Activated naive CD8-positive, alpha-beta T cell treated with anti-CD3 and anti-CD28 coated beads, Interleukin-2, amount 50 U/mL, for 24 hours (primary cell): ENCODE measurements at regions not wholly inside any gene's neighbourhood (a gene's known extent, or its start where the extent isn't known, plus 50 kb on each side); places are given as distances from the start of the nearest gene placed in this dataset.

Experiments used
- ATAC-seq: fragments of 150-1000 bp; cut with Tn5 transposase; one replicate; pipeline ENCODE4 v1.10.0; 2021
- DNase-seq: peaks from one replicate; pipeline ENCODE4 v3.0.0; 2021
- H3K27ac Mint-ChIP-seq: one replicate; pipeline ENCODE4 v1.8.0; 2021; ENCODE audit warnings: mild to moderate bottlenecking, mixed read lengths
- H3K27me3 Mint-ChIP-seq: one replicate; pipeline ENCODE4 v1.8.0; 2021; ENCODE audit warnings: mixed read lengths
- H3K36me3 Mint-ChIP-seq: one replicate; pipeline ENCODE4 v1.8.0; 2021; ENCODE audit warnings: low read depth, mixed read lengths
- H3K4me1 Mint-ChIP-seq: one replicate; pipeline ENCODE4 v1.8.0; 2021; ENCODE audit warnings: mixed read lengths
- H3K4me3 Mint-ChIP-seq: one replicate; pipeline ENCODE4 v1.8.0; 2021; ENCODE audit warnings: mild to moderate bottlenecking, moderate library complexity, mixed read lengths
- H3K9me3 Mint-ChIP-seq: one replicate; pipeline ENCODE4 v1.8.0; 2021; ENCODE audit warnings: mixed read lengths

DNA sequence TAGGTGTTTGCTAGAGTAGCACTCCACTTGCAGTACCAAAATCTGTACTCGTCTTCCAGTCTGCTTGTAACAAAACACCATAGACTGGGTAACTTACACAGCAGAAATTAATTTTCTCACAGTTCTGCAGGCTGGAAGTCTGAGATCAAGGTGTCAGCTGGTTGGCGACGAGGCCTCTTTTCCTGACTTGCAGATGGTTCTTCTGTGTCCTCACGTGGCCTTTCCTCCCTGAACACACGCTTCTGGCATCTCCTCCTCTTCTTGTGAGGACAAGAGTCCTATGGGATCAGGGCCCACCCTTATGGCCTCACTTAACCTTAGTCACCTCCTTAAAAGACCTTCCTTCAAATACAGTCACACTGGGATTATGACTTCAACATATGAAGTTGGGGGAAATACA, 493.5 kb upstream of the MYT1L start:
- peaks cover 11% of the 10 kb centered on the region for H3K9me3 Mint-ChIP-seq
- H3K4me3 Mint-ChIP-seq = no peak overlapping the region
- ATAC-seq = no peak
- DNase-seq = no peak
- H3K27me3 Mint-ChIP-seq = peaks cover 4% of the 10 kb centered on the region
- H3K27ac Mint-ChIP-seq = no peak overlapping the region
- H3K36me3 Mint-ChIP-seq = no peaks in the 10 kb centered on the region
- H3K4me1 Mint-ChIP-seq = no peaks in the 10 kb centered on the region

DNA sequence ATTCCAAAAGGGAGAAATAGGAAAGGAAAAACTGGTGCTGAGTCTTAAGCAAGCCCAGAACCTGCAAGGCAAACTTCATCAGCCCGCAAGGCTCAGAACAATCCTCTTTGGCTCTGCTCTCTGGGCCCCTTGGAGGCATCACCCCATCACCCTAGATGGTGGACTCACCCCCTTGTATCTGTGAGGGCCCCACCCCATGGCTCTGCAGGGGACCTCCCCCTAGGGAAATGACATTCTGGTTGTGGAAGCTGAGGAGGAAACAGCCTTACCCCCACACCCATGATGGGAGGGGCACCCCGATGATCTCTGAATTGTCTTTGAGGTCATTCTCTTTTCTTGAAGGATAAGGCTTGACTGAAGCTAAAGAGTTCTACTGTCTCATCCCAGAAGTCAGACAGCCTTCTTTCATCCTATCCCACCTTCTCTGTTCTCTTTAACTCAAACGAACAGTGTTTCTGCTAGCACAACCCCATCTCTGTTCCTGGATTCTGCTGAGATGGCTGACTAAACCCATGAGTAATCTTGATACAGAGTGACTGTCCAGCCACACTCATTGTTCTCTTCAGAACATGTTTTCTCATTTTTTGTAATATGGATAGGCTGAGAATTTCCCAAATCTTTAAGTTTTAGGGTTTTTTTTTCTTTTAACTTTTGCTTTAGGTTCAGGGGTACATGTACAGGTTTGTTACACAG, 492.1 kb upstream of the MYT1L start:
- Mint-ChIP-seq H3K27me3 (peaks cover 9% of the 10 kb centered on the region), H3K4me1 (no peaks in the 10 kb centered on the region), H3K9me3 (peaks cover 11% of the 10 kb centered on the region), H3K27ac (no peak overlapping the region), H3K4me3 (no peak overlapping the region), H3K36me3 (no peaks in the 10 kb centered on the region)
- ATAC-seq (no peak), DNase-seq (no peak)

DNA sequence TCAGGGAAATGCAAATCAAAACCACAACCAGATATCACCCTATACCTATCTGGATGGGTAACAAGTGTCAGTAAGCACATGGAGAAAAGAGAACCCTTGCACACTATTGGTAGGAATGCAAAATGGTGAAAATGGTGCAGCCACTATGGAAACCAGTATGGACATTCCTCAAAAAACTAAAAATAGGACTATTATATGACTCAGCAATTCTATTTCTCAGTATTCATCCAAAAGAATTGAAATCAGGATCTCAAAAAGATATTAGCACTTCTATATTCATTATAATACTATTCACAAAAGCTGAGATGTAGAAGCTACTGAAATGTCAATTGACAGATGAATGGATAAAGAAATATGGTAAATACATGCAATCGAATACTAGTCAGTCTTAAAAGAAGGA, 491.1 kb upstream of the MYT1L start:
- DNase-seq (no peak), ATAC-seq (no peak)
- no peak overlapping the region for H3K27ac Mint-ChIP-seq
- H3K9me3 Mint-ChIP-seq = peaks cover 11% of the 10 kb centered on the region
- peaks cover 9% of the 10 kb centered on the region for H3K27me3 Mint-ChIP-seq
- no peaks in the 10 kb centered on the region for H3K36me3 Mint-ChIP-seq
- no peak overlapping the region for H3K4me3 Mint-ChIP-seq
- no peaks in the 10 kb centered on the region for H3K4me1 Mint-ChIP-seq

DNA sequence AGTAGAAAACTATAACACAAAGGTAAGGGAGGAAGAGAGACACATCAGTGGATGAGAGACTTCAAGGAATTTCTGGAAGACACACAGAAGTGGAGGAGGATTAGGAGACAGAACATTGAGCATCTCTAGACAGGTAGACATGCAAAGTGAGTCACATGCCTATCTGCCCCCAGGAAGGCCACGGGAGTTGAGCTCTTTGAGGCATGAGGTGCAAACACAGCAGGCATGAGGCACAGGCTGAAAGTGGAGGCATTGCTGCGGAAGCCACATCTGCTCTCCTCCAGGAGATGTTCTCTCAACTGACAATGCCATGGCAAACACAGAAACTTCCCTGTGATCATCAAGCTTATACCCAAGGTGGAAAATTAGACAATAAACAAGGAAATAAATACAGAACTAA, 481.6 kb upstream of the MYT1L start:
- peaks cover 3% of the 10 kb centered on the region for H3K27me3 Mint-ChIP-seq
- ATAC-seq (no peak), DNase-seq (no peak)
- H3K9me3 Mint-ChIP-seq = peaks cover 21% of the 10 kb centered on the region
- no peak overlapping the region for H3K27ac Mint-ChIP-seq
- H3K36me3 Mint-ChIP-seq = peaks cover 1% of the 10 kb centered on the region
- no peak overlapping the region for H3K4me3 Mint-ChIP-seq
- H3K4me1 Mint-ChIP-seq = no peaks in the 10 kb centered on the region

DNA sequence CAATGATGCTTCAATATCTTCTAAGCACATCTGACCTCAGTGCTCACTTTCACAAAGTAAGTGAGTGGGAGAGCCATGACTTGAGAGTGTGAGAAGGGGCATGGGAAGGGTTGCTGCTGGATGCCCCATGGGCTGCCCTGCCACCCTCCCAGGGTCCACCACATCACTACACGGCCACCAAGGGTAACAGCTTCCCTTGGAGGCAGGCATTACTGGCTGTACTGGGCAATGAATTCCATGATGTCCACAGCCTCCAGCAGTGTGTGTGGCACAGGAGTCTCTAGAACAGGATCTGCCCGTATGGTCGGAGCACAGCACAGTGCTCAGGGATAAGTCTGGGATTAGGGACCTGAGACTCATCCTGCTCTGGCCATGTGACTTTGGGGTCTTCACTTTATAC, 481.0 kb upstream of the MYT1L start:
- Mint-ChIP-seq H3K36me3 (peaks cover 1% of the 10 kb centered on the region), H3K4me1 (no peaks in the 10 kb centered on the region), H3K9me3 (peaks cover 21% of the 10 kb centered on the region), H3K27ac (no peak overlapping the region), H3K27me3 (peaks cover 3% of the 10 kb centered on the region), H3K4me3 (no peak overlapping the region)
- DNase-seq (no peak), ATAC-seq (no peak)

DNA sequence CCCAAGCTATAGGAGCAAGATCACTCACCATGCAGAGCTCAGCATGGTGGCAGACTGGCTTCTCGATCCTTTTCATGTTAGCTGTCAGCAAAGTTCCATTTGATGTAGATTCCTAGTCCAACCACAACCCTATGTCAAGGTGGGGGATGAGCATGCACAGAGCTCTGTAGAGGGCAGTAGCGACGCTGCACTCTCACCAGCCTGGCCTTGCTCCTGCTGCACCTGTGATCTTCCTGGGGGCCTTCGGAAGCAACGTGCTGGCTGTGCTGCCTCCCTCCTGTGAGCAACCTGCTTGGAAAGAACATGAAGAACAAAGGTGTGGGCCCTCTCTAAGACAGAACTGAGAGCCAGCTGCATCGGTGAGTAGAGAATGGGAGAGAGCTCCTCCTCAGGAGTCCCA, 479.4 kb upstream of the MYT1L start:
- peaks cover 3% of the 10 kb centered on the region for H3K27me3 Mint-ChIP-seq
- ATAC-seq (no peak), DNase-seq (no peak)
- H3K4me3 Mint-ChIP-seq = no peak overlapping the region
- peaks cover 1% of the 10 kb centered on the region for H3K36me3 Mint-ChIP-seq
- H3K9me3 Mint-ChIP-seq = peaks cover 21% of the 10 kb centered on the region
- H3K27ac Mint-ChIP-seq = no peak overlapping the region
- H3K4me1 Mint-ChIP-seq = no peaks in the 10 kb centered on the region

DNA sequence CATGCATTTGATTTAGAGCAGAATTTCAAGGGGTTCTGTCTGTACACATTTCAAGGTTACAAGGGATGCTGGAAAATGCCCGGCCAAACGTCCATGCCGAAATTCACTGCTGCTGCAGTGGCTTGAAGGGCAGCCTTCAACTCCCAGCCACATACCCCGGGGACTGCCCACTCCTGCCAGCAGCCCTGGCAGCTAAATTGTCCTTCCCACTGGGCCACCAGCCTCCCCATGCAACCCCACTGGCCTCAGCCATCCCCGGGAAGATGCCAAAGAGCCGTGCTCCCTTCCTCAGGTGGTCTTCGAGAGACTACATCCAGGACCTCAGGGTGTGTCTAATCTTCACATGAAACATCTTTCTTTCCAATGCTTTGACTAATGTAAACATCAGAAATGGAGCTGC, 478.7 kb upstream of the MYT1L start:
- peaks cover 1% of the 10 kb centered on the region for H3K36me3 Mint-ChIP-seq
- H3K4me3 Mint-ChIP-seq = no peak overlapping the region
- peaks cover 18% of the 10 kb centered on the region for H3K9me3 Mint-ChIP-seq
- H3K27me3 Mint-ChIP-seq = peaks cover 3% of the 10 kb centered on the region
- H3K27ac Mint-ChIP-seq = no peak overlapping the region
- ATAC-seq (no peak), DNase-seq (no peak)
- no peaks in the 10 kb centered on the region for H3K4me1 Mint-ChIP-seq

DNA sequence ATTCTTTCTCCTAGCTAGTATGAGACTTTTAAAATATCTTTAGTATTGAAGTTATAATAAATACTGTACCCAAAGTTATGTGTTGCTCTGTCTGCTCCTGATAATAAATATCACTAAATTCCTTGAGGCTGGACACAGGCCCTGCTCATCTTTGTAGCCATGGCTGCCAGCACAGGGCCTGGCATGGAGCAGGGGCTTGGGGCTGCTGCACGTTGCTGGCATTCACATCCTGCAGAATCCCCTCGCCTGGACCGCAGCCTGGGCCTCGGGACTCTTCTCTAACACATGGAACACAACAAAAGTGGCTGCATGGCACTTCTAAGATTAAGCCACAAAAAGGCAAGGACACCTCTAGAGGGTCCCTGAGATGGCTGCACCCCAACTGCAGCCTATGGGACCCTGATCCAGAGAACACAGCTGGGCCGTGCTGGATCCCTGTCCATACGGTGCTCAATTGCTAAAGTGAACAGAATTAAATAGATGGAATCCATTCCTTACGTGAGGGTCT, 477.5 kb upstream of the MYT1L start:
- H3K36me3 Mint-ChIP-seq = peaks cover 1% of the 10 kb centered on the region
- no peak overlapping the region for H3K27ac Mint-ChIP-seq
- DNase-seq (no peak), ATAC-seq (no peak)
- peaks cover 7% of the 10 kb centered on the region for H3K9me3 Mint-ChIP-seq
- no peaks in the 10 kb centered on the region for H3K4me1 Mint-ChIP-seq
- H3K27me3 Mint-ChIP-seq = peaks cover 3% of the 10 kb centered on the region
- H3K4me3 Mint-ChIP-seq = no peak overlapping the region

DNA sequence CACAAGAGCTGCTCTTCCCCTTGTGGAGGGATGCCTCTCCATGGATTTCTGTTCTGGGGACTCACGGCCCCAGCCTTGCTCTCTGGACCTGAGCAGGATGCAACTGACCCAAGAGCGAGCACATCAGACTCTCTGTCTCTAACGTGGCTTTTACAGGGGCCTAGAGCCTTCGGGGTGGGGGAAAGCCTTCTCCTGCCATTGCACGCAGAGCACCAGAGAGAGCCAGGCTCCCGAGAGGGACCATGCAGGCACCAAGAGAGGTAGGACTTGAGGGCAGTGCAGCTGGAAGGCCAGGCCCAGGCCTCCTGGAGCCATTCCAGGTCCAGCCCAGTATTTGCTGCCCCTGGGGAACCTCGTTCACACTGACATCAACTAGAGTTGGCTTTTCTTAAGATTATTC, 475.6 kb upstream of the MYT1L start:
- no peaks in the 10 kb centered on the region for H3K27me3 Mint-ChIP-seq
- no peaks in the 10 kb centered on the region for H3K36me3 Mint-ChIP-seq
- no peak for DNase-seq
- no peak overlapping the region for H3K27ac Mint-ChIP-seq
- peaks cover 5% of the 10 kb centered on the region for H3K9me3 Mint-ChIP-seq
- no peaks in the 10 kb centered on the region for H3K4me1 Mint-ChIP-seq
- ATAC-seq = no peak
- H3K4me3 Mint-ChIP-seq = no peak overlapping the region

DNA sequence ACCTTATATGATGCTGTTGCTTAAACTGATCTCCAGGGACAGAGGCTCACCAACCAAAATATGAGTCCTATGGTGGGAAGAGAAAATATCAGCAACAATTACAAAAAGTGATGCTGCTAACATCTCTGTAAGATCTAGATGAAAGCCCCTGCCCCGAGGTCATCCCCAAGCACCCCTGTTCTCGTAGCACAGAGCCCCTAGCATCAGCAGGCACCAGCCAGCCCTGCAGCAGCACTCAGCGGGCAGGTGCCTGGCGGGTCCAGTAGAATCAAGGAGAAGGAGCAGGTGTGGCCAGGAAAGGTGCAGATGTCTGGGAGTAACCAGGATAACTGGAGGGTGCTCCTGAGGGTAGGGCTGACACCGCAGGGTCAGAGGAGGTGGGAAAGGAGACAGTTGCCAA, 474.2 kb upstream of the MYT1L start:
- ATAC-seq (no peak), DNase-seq (no peak)
- Mint-ChIP-seq H3K27ac (no peak overlapping the region), H3K27me3 (no peaks in the 10 kb centered on the region), H3K36me3 (no peaks in the 10 kb centered on the region), H3K4me1 (no peaks in the 10 kb centered on the region), H3K4me3 (no peak overlapping the region), H3K9me3 (peaks cover 5% of the 10 kb centered on the region)

DNA sequence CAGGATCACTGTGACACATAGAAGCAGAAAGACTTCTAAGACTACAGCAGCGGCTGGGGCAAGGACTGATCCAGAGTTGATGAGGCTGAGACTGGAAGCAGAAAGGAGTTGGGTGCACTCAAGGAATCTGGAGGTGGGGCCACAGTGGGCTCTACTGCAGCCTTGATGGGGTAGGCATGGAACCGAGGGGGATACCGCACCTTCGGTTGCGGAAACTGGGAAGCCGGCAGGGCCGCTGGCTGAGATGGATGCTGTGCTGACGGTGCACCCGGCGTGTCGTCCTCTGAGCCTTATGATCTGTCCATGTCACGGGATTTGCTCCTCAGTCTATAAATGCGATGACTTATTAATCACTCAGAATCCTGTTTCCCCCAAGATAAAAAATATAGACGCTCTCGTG, 473.5 kb upstream of the MYT1L start:
- Mint-ChIP-seq H3K9me3 (peaks cover 5% of the 10 kb centered on the region), H3K27ac (no peak overlapping the region), H3K4me3 (no peak overlapping the region), H3K36me3 (no peaks in the 10 kb centered on the region), H3K4me1 (no peaks in the 10 kb centered on the region), H3K27me3 (no peaks in the 10 kb centered on the region)
- DNase-seq (no peak), ATAC-seq (no peak)

DNA sequence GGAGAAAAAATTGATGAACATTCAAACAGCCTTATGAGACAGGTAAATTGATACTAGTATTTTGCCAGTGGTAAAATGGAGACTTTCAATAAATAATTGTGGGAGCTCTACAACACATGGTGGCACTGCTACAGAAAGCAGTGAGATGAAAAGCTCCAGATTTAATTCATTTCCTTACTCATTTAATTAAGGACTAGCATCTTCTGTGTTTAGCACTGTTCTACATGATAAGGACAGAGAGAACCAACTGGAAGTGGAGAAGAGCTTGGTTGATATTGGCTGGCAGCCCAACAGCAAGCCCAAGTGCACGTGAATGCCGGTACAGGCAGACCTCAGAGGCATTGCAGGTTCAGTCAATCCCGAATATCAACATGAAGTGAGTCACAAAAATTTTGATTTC, 470.4 kb upstream of the MYT1L start:
- Mint-ChIP-seq H3K9me3 (peaks cover 5% of the 10 kb centered on the region), H3K27ac (no peak overlapping the region), H3K36me3 (no peaks in the 10 kb centered on the region), H3K4me1 (no peaks in the 10 kb centered on the region), H3K27me3 (no peaks in the 10 kb centered on the region), H3K4me3 (no peak overlapping the region)
- ATAC-seq (no peak), DNase-seq (no peak)

DNA sequence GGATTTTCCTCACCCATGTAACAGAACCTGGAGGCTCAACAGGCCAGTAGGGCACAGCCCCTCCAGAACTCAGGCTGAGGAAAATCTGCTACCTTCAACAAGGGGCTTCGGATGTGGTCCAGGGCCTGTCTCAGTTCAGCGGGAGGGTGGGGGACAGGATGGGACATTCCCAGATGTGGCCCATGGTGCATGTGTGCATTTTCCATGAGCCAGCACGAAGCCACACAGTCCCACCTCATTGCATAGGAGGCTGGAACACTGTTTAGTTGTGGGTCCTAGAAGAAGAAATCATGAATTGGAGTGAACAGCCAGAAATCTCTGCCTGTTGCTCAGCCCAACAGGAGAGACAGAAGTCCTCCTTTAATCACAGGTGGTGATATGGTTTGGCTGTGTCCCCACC, 469.6 kb upstream of the MYT1L start:
- Mint-ChIP-seq H3K4me3 (no peak overlapping the region), H3K4me1 (no peaks in the 10 kb centered on the region), H3K36me3 (no peaks in the 10 kb centered on the region), H3K27ac (no peak overlapping the region), H3K9me3 (peaks cover 5% of the 10 kb centered on the region), H3K27me3 (no peaks in the 10 kb centered on the region)
- DNase-seq (no peak), ATAC-seq (no peak)

DNA sequence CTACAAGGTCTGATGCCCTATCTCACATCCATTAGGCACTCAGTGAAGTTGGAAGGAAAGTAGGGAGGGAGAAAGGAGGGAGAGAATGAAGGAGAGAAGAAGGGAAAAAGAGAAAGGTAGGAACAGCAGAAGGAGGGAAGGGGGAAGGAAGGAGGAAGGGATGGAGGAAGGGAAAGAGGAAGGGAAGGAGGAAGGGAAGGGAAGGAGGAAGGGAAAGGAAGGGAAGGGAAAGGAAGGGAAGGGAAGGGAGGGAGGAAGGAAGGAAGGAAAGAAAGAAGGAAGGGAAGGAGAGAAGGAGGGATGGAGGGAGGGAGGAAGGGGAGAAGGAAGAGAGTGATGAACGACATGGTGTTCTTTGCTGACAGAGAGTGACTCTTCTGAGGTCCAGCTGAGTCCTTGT, 468.9 kb upstream of the MYT1L start:
- no peak overlapping the region for H3K27ac Mint-ChIP-seq
- H3K36me3 Mint-ChIP-seq = no peaks in the 10 kb centered on the region
- no peaks in the 10 kb centered on the region for H3K27me3 Mint-ChIP-seq
- DNase-seq (no peak), ATAC-seq (no peak)
- H3K4me1 Mint-ChIP-seq = no peaks in the 10 kb centered on the region
- H3K9me3 Mint-ChIP-seq = peaks cover 5% of the 10 kb centered on the region
- no peak overlapping the region for H3K4me3 Mint-ChIP-seq

DNA sequence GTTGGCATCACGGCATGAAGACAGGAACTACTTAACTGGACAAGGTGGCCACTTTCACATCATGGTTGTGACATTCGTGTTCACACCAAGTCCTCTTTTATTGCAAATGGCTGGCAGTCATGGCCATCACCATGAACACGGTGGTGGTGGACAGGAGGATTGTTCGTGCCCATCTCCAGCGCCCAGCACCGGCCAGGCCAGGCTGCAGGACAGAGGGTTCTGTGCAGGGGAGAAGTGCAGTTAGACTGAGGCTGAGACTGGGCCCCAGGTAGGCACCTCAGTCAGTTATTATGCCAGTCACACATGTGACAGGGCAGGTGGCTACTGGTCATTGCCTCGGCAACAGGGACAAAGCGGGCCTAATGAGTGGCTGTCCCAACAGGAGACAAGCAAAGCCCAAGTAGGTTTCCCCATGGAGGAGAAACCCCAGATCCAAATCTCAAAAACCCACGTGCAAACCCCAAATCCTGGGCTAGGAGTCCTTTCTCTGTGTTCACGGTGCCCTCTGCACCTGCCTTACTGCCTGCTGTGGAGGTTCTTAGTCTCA, 468.1 kb upstream of the MYT1L start:
- DNase-seq (no peak), ATAC-seq (no peak)
- Mint-ChIP-seq H3K27me3 (no peaks in the 10 kb centered on the region), H3K36me3 (no peaks in the 10 kb centered on the region), H3K27ac (no peak overlapping the region), H3K4me3 (no peak overlapping the region), H3K9me3 (peaks cover 5% of the 10 kb centered on the region), H3K4me1 (no peaks in the 10 kb centered on the region)

DNA sequence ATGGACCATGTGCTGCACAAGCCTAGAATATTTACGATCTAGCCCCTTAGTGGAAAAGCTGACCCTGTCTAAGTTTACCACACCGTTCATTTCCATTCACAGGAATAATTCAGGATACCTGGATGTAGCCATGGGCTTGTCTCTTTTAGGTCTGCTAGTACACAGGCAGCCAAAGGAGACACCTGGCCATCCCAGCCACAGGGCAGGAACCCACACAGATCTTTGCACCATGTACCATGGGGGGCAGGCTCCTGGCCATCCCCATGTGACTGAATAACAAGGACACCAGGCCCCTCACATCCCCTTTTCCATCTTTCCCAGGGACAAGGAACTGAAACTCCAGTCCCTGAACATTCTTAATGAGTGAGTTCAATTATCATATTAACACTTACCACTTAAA, 467.3 kb upstream of the MYT1L start:
- Mint-ChIP-seq H3K27me3 (no peaks in the 10 kb centered on the region), H3K36me3 (no peaks in the 10 kb centered on the region), H3K9me3 (peaks cover 5% of the 10 kb centered on the region), H3K4me1 (no peaks in the 10 kb centered on the region), H3K4me3 (no peak overlapping the region), H3K27ac (no peak overlapping the region)
- no peak for DNase-seq
- ATAC-seq = no peak
